Urinary bladder (tissue), 1 donor: ENCODE measurements at regions not wholly inside any gene's neighbourhood (a gene's known extent, or its start where the extent isn't known, plus 50 kb on each side); places are given as distances from the start of the nearest gene placed in this dataset. TPM values are rescaled to one million over a fixed set of nuclear protein-coding genes. Genes with fewer than 3 reads are reported as not detected.

ENCODE experiments used
- small RNA-seq: library from RNA; depleted of rRNA; stranded (forward); fragments of <200 nt; gene quantifications from one replicate; pipeline ENCODE3, GENCODE V24; 2014

Small RNAs in the stretch of these regions (small RNA-seq; reads per million reads assigned to genes)
- gene AC018659.1 (not detected), gene MIR4303 (not detected), gene MIR4495 (not detected), gene RNU4-41P (not detected), gene RNU6-36P (not detected)
